Endothelial cell (in vitro differentiated cells): ENCODE measurements at regions not wholly inside any gene's neighbourhood (a gene's known extent, or its start where the extent isn't known, plus 50 kb on each side); places are given as distances from the start of the nearest gene placed in this dataset.

ENCODE experiments used
- DNase-seq: peaks from one replicate; pipeline ENCODE4 v3.0.0; 2021; ENCODE audit warnings: low spot score
- H3K27ac Mint-ChIP-seq: one replicate; pipeline ENCODE4 v1.8.0; 2021; ENCODE audit warnings: mixed read lengths, inconsistent platforms; ENCODE audit not compliant: unreplicated experiment
- H3K27me3 Mint-ChIP-seq: one replicate; pipeline ENCODE4 v1.8.0; 2021; ENCODE audit warnings: mild to moderate bottlenecking, moderate library complexity, mixed read lengths, inconsistent platforms; ENCODE audit not compliant: unreplicated experiment
- H3K36me3 Mint-ChIP-seq: one replicate; pipeline ENCODE4 v1.8.0; 2021; ENCODE audit warnings: mild to moderate bottlenecking, low read depth, mixed read lengths, inconsistent platforms; ENCODE audit not compliant: unreplicated experiment
- H3K4me1 Mint-ChIP-seq: one replicate; pipeline ENCODE4 v1.8.0; 2021; ENCODE audit warnings: mild to moderate bottlenecking, mixed read lengths, inconsistent platforms; ENCODE audit not compliant: unreplicated experiment
- H3K4me3 Mint-ChIP-seq: one replicate; pipeline ENCODE4 v1.8.0; 2021; ENCODE audit warnings: mild to moderate bottlenecking, mixed read lengths, inconsistent platforms; ENCODE audit not compliant: unreplicated experiment
- H3K9me3 Mint-ChIP-seq: one replicate; pipeline ENCODE4 v1.8.0; 2021; ENCODE audit warnings: mixed read lengths, inconsistent platforms; ENCODE audit not compliant: unreplicated experiment
- CTCF ChIP-seq: fragments of 200-600 bp; sonication (generic); IDR thresholded peaks from one replicate; pipeline ENCODE4 v1.5.0; 2021; ENCODE audit warnings: antibody characterized with exemption; ENCODE audit not compliant: unreplicated experiment

- no peak overlapping the region for H3K27ac Mint-ChIP-seq
- no peak overlapping the region for H3K4me3 Mint-ChIP-seq
- H3K27me3 Mint-ChIP-seq, result no peaks in the 10 kb centered on the region
- TF ChIP-seq CTCF, result no peak
- no peaks in the 10 kb centered on the region for H3K9me3 Mint-ChIP-seq
- H3K36me3 Mint-ChIP-seq, result no peaks in the 10 kb centered on the region
- DNase-seq, result no peak
- peaks cover 8% of the 10 kb centered on the region for H3K4me1 Mint-ChIP-seq
Observed at GRCh38 chr14:59091404-59091803, 97.1 kb upstream of the DAAM1 start.

GRCh38 chr14:59091976-59092375, 96.5 kb upstream of the DAAM1 start:
- Mint-ChIP-seq H3K36me3 (no peaks in the 10 kb centered on the region), H3K27me3 (no peaks in the 10 kb centered on the region), H3K4me1 (peaks cover 8% of the 10 kb centered on the region), H3K9me3 (no peaks in the 10 kb centered on the region), H3K27ac (no peak overlapping the region), H3K4me3 (no peak overlapping the region)
- TF ChIP-seq CTCF, result no peak
- DNase-seq, result no peak

- peaks cover 8% of the 10 kb centered on the region for H3K4me1 Mint-ChIP-seq
- no peak for TF ChIP-seq CTCF
- no peaks in the 10 kb centered on the region for H3K9me3 Mint-ChIP-seq
- H3K27ac Mint-ChIP-seq, result no peak overlapping the region
- no peak for DNase-seq
- H3K36me3 Mint-ChIP-seq, result no peaks in the 10 kb centered on the region
- H3K4me3 Mint-ChIP-seq, result no peak overlapping the region
- no peaks in the 10 kb centered on the region for H3K27me3 Mint-ChIP-seq
Observed at GRCh38 chr14:59093902-59094301, 94.6 kb upstream of the DAAM1 start.

GRCh38 chr14:59096303-59096702, 92.2 kb upstream of the DAAM1 start:
- Mint-ChIP-seq H3K4me3 (no peak overlapping the region), H3K27me3 (no peaks in the 10 kb centered on the region), H3K4me1 (peaks cover 5% of the 10 kb centered on the region), H3K9me3 (no peaks in the 10 kb centered on the region), H3K27ac (no peak overlapping the region), H3K36me3 (no peaks in the 10 kb centered on the region)
- DNase-seq, result no peak
- TF ChIP-seq CTCF, result no peak

GRCh38 chr14:59097681-59098080, 90.8 kb upstream of the DAAM1 start:
- no peak for TF ChIP-seq CTCF
- Mint-ChIP-seq H3K27ac (no peak overlapping the region), H3K4me1 (peaks cover 5% of the 10 kb centered on the region), H3K4me3 (no peak overlapping the region), H3K27me3 (no peaks in the 10 kb centered on the region), H3K9me3 (no peaks in the 10 kb centered on the region), H3K36me3 (no peaks in the 10 kb centered on the region)
- DNase-seq, result no peak
